WTC11 (cell line): ENCODE measurements at regions not wholly inside any gene's neighbourhood (a gene's known extent, or its start where the extent isn't known, plus 50 kb on each side); places are given as distances from the start of the nearest gene placed in this dataset.
"Not testable (repeated sequence)": the region's sequence is repeated elsewhere in the genome, so short reads cannot be mapped to it uniquely, and the experiment has no call there.

ENCODE experiments used
- ATAC-seq: fragments of 200-7000 bp; cut with Tn5 transposase; 2 replicates; pipeline ENCODE4 v1.10.0; 2021; ENCODE audit warnings: mild to moderate bottlenecking, moderate library complexity
- CTCF ChIA-PET: fragments of 300-600 bp; sonication (Branson Sonifier 250); formaldehyde crosslinking; loops from one replicate; lab custom pipeline; 2021; ENCODE audit warnings: antibody characterized with exemption; lab: Charles Lee
- POLR2A ChIA-PET: fragments of 350-600 bp; sonication (Branson Sonifier 250); formaldehyde crosslinking; loops from one replicate; lab custom pipeline; 2021; ENCODE audit warnings: antibody characterized with exemption; lab: Charles Lee
- DNase-seq: peaks from one replicate; pipeline ENCODE4 v3.0.0; 2021; ENCODE audit warnings: low spot score
- H3K27ac Mint-ChIP-seq: 2 replicates; pipeline ENCODE4 v1.8.0; 2021; ENCODE audit warnings: mixed read lengths
- H3K27me3 Mint-ChIP-seq: 2 replicates; pipeline ENCODE4 v1.8.0; 2021; ENCODE audit warnings: low read depth, mild to moderate bottlenecking, moderate library complexity, mixed read lengths
- H3K36me3 Mint-ChIP-seq: 2 replicates; pipeline ENCODE4 v1.8.0; 2021; ENCODE audit warnings: mixed read lengths
- H3K4me1 Mint-ChIP-seq: 2 replicates; pipeline ENCODE4 v1.8.0; 2022; ENCODE audit warnings: mixed read lengths
- H3K4me3 Mint-ChIP-seq: 2 replicates; pipeline ENCODE4 v1.8.0; 2021; ENCODE audit warnings: mild to moderate bottlenecking, moderate library complexity, mixed read lengths
- H3K9me3 Mint-ChIP-seq: 2 replicates; pipeline ENCODE4 v1.8.0; 2021; ENCODE audit warnings: mixed read lengths
- ATF1 ChIP-seq: sonication (generic); formaldehyde crosslinking; IDR thresholded peaks from 2 replicates; pipeline ENCODE4 v1.8.1; 2023; ENCODE audit warnings: mild to moderate bottlenecking, moderate library complexity, missing genetic modification reagents
- ELF4 ChIP-seq: sonication (generic); formaldehyde crosslinking; IDR thresholded peaks from 2 replicates; pipeline ENCODE4 v1.8.1; 2022; ENCODE audit warnings: low read depth, mild to moderate bottlenecking, moderate library complexity, missing genetic modification reagents
- ETV6 ChIP-seq: sonication (generic); formaldehyde crosslinking; IDR thresholded peaks from 2 replicates; pipeline ENCODE4 v1.8.1; 2022; ENCODE audit warnings: mild to moderate bottlenecking, missing genetic modification reagents
- GABPB1 ChIP-seq: sonication (generic); formaldehyde crosslinking; IDR thresholded peaks from 2 replicates; pipeline ENCODE4 v1.8.1; 2023; ENCODE audit warnings: mild to moderate bottlenecking, missing genetic modification reagents
- GTF2I ChIP-seq: fragments of 250-450 bp; sonication (Bioruptor Pico); conservative IDR thresholded peaks from 2 replicates; pipeline ENCODE4 v1.4.0; 2021; ENCODE audit warnings: mild to moderate bottlenecking
- MYBL2 ChIP-seq: sonication (generic); formaldehyde crosslinking; IDR thresholded peaks from 2 replicates; pipeline ENCODE4 v1.8.1; 2023; ENCODE audit warnings: mild to moderate bottlenecking, moderate library complexity, missing genetic modification reagents
- NFATC4 ChIP-seq: fragments of 250-450 bp; sonication (Bioruptor Pico); IDR thresholded peaks from 2 replicates; pipeline ENCODE4 v1.9.0; 2021; ENCODE audit warnings: mild to moderate bottlenecking
- NFE2L1 ChIP-seq: sonication (generic); formaldehyde crosslinking; IDR thresholded peaks from 2 replicates; pipeline ENCODE4 v1.8.1; 2023; ENCODE audit warnings: missing genetic modification reagents
- NR3C1 ChIP-seq: sonication (generic); formaldehyde crosslinking; conservative IDR thresholded peaks from 2 replicates; pipeline ENCODE4 v1.8.1; 2023; ENCODE audit warnings: low read depth, mild to moderate bottlenecking, missing genetic modification reagents
- PRRX2 ChIP-seq: fragments of 250-450 bp; sonication (Bioruptor Pico); IDR thresholded peaks from 2 replicates; pipeline ENCODE4 v1.8.0; 2021; ENCODE audit warnings: mild to moderate bottlenecking
- SMAD4 ChIP-seq: sonication (generic); formaldehyde crosslinking; IDR thresholded peaks from 2 replicates; pipeline ENCODE4 v1.8.0; 2022; ENCODE audit warnings: mild to moderate bottlenecking, missing genetic modification reagents
- SOX15 ChIP-seq: fragments of 250-450 bp; sonication (Bioruptor Pico); IDR thresholded peaks from 2 replicates; pipeline ENCODE4 v1.9.0; 2021; ENCODE audit warnings: mild to moderate bottlenecking
- SP1 ChIP-seq: sonication (generic); formaldehyde crosslinking; conservative IDR thresholded peaks from 2 replicates; pipeline ENCODE4 v1.8.1; 2022; ENCODE audit warnings: missing genetic modification reagents
- ZNF263 ChIP-seq: sonication (generic); formaldehyde crosslinking; IDR thresholded peaks from 2 replicates; pipeline ENCODE4 v1.8.1; 2022; ENCODE audit warnings: low read depth, mild to moderate bottlenecking, moderate library complexity, missing genetic modification reagents
- ZNF423 ChIP-seq: fragments of 250-450 bp; sonication (Bioruptor Pico); IDR thresholded peaks from 2 replicates; pipeline ENCODE4 v2.1.2; 2022; ENCODE audit warnings: mild to moderate bottlenecking, moderate library complexity
- ZNF671 ChIP-seq: fragments of 250-450 bp; sonication (Bioruptor Pico); IDR thresholded peaks from 2 replicates; pipeline ENCODE4 v1.8.0; 2021; ENCODE audit warnings: mild to moderate bottlenecking
- TF ChIP-seq, protein P1 (sequence below): sonication (generic); formaldehyde crosslinking; IDR thresholded peaks from 2 replicates; pipeline ENCODE4 v1.8.1; 2023; ENCODE audit warnings: mild to moderate bottlenecking, missing genetic modification reagents, moderate library complexity
- TF ChIP-seq, protein P2 (sequence below): fragments of 250-450 bp; sonication (Bioruptor Pico); IDR thresholded peaks from 2 replicates; pipeline ENCODE4 v2.1.2; 2022; ENCODE audit warnings: mild to moderate bottlenecking, moderate library complexity
- TF ChIP-seq, protein P3 (sequence below): sonication (generic); formaldehyde crosslinking; IDR thresholded peaks from 2 replicates; pipeline ENCODE4 v1.8.0; 2022; ENCODE audit warnings: mild to moderate bottlenecking, missing genetic modification reagents
- TF ChIP-seq, protein P4 (sequence below): sonication (generic); formaldehyde crosslinking; IDR thresholded peaks from 2 replicates; pipeline ENCODE4 v1.8.0; 2022; ENCODE audit warnings: mild to moderate bottlenecking, missing genetic modification reagents
- TF ChIP-seq, protein P5 (sequence below): sonication (generic); formaldehyde crosslinking; IDR thresholded peaks from 2 replicates; pipeline ENCODE4 v1.8.0; 2022; ENCODE audit warnings: mild to moderate bottlenecking, missing genetic modification reagents
- TF ChIP-seq, protein P6 (sequence below): fragments of 250-450 bp; sonication (Bioruptor Pico); IDR thresholded peaks from 2 replicates; pipeline ENCODE4 v1.9.0; 2021; ENCODE audit warnings: mild to moderate bottlenecking

DNA sequence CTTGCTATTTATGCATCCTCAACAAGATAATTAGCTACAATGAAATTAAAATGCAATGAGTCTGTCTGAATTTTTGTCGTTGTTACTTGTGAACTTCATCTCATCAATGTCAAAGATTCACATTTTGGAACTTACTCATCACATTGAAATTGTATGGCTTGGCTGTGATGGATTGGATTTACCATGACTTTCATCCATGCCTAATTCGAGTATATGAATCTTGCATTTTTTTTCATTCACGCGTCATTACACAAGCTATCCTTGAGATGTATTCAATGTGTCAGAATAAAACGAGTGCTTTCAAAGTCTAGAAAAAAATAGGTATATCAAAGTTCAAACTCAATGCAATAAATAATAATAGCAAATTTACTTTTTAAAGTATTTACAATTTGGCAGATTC lies 265.3 kb downstream of the MAP2K6 start (continued):
- no peak for TF ChIP-seq SMAD4 (CRISPR knock-in tag)
- no peak for TF ChIP-seq PRRX2 (CRISPR knock-in tag)

DNA sequence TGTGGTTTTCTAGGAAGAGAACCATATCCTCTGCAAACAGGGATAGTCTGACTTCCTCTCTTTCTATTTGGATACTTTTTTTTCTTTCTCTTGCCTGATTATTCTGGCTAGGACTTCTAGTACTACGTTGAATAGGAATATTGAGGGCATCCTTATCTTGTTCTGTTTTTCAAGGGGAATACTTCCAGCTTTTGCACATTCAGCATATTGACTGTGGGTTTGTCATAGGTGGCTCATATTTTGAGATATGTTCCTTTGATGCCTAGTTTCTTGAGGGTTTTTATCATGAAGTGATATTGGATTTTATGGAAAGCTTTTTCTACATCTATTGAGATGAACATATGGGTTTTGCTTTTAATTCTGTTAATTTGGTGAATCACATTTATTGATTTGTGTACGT lies 269.8 kb downstream of the MAP2K6 start:
- Mint-ChIP-seq H3K4me3 (no peak overlapping the region), H3K36me3 (no peaks in the 10 kb centered on the region), H3K27me3 (no peaks in the 10 kb centered on the region; the same call in 1 of the 2 replicates), H3K9me3 (peaks cover 11% of the 10 kb centered on the region), H3K27ac (no peak overlapping the region), H3K4me1 (peaks cover 1% of the 10 kb centered on the region; the same call in 1 of the 2 replicates)
- ATAC-seq (no peak), DNase-seq (no peak)
- ChIA-PET CTCF (no interaction called here), POLR2A (interaction anchor here (0.6 kb wide), 1 partner anchor 28 kb away, joined by 3 read pairs; no protein-coding TSS in a partner anchor)
- TF ChIP-seq NR3C1 (no peak), SP1 (no peak), ETV6 (CRISPR knock-in tag) (no peak), SMAD4 (CRISPR knock-in tag) (no peak), GABPB1 (CRISPR knock-in tag) (no peak), GTF2I (no peak), ELF4 (CRISPR knock-in tag) (no peak), ATF1 (CRISPR knock-in tag) (no peak), MYBL2 (CRISPR knock-in tag) (no peak), ZNF671 (CRISPR knock-in tag) (no peak), ZNF263 (CRISPR knock-in tag) (no peak)
- TF ChIP-seq, protein P1, sequence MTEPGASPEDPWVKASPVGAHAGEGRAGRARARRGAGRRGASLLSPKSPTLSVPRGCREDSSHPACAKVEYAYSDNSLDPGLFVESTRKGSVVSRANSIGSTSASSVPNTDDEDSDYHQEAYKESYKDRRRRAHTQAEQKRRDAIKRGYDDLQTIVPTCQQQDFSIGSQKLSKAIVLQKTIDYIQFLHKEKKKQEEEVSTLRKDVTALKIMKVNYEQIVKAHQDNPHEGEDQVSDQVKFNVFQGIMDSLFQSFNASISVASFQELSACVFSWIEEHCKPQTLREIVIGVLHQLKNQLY (CRISPR knock-in tag) = no peak
- TF ChIP-seq, protein P2, sequence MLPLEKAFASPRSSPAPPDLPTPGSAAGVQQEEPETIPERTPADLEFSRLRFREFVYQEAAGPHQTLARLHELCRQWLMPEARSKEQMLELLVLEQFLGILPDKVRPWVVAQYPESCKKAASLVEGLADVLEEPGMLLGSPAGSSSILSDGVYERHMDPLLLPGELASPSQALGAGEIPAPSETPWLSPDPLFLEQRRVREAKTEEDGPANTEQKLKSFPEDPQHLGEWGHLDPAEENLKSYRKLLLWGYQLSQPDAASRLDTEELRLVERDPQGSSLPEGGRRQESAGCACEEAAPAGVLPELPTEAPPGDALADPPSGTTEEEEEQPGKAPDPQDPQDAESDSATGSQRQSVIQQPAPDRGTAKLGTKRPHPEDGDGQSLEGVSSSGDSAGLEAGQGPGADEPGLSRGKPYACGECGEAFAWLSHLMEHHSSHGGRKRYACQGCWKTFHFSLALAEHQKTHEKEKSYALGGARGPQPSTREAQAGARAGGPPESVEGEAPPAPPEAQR (CRISPR knock-in tag) = no peak
- TF ChIP-seq, protein P3, sequence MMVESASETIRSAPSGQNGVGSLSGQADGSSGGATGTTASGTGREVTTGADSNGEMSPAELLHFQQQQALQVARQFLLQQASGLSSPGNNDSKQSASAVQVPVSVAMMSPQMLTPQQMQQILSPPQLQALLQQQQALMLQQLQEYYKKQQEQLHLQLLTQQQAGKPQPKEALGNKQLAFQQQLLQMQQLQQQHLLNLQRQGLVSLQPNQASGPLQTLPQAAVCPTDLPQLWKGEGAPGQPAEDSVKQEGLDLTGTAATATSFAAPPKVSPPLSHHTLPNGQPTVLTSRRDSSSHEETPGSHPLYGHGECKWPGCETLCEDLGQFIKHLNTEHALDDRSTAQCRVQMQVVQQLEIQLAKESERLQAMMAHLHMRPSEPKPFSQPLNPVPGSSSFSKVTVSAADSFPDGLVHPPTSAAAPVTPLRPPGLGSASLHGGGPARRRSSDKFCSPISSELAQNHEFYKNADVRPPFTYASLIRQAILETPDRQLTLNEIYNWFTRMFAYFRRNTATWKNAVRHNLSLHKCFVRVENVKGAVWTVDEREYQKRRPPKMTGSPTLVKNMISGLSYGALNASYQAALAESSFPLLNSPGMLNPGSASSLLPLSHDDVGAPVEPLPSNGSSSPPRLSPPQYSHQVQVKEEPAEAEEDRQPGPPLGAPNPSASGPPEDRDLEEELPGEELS (CRISPR knock-in tag) = no peak
- TF ChIP-seq, protein P4, sequence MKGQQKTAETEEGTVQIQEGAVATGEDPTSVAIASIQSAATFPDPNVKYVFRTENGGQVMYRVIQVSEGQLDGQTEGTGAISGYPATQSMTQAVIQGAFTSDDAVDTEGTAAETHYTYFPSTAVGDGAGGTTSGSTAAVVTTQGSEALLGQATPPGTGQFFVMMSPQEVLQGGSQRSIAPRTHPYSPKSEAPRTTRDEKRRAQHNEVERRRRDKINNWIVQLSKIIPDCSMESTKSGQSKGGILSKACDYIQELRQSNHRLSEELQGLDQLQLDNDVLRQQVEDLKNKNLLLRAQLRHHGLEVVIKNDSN = no peak

DNA sequence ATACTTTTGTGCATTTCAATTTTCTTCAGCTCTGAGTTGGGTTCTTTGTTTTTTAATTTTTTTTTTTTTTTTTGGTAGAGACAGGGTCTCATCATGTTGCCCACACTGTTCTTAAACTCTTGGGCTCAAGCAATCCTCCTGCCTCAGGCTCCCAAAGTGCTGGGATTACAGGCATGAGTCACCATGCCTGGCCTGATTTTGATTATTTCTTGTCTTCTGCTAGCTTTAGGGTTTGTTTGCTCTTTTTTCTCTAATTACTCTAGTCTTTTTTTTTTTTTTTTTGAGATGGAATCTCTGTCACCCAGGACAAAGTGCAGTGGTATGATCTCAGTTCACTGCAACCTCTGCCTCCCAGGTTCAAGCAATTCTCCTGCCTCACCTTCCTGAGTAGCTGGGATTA lies 270.7 kb downstream of the MAP2K6 start:
- ChIA-PET POLR2A (interaction anchor here (0.6 kb wide), 1 partner anchor 27 kb away, joined by 3 read pairs; no protein-coding TSS in a partner anchor), CTCF (interaction anchor here (0.6 kb wide), 1 partner anchor 78 kb away, joined by 3 read pairs; no protein-coding TSS in a partner anchor)
- peaks cover 11% of the 10 kb centered on the region for H3K9me3 Mint-ChIP-seq
- not testable (repeated sequence) for H3K36me3 Mint-ChIP-seq, H3K4me3 Mint-ChIP-seq, H3K4me1 Mint-ChIP-seq, H3K27ac Mint-ChIP-seq, H3K27me3 Mint-ChIP-seq, ATAC-seq, DNase-seq

DNA sequence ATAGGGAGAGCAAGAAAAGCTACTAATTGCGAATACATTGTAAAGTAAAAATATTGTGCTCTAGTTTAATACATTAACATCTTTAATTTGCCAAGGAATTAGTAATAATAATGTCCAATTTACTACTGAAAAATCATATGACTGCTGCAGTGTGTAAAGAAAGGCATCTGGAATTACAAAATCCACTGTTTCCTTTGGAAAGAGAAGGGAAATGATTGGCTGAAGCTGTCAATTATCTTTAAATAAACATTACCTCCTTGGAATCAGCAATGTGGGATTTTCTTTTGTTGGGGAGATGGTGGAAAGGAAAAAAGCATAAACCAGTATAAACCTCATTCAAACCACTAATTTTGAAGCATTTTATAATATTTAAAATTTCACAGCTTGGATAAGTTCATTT lies 276.0 kb downstream of the MAP2K6 start:
- no peak overlapping the region for H3K27ac Mint-ChIP-seq
- H3K9me3 Mint-ChIP-seq = no peaks in the 10 kb centered on the region
- POLR2A ChIA-PET = no interaction called here
- ATAC-seq = no peak
- CTCF ChIA-PET = no interaction called here
- no peaks in the 10 kb centered on the region for H3K27me3 Mint-ChIP-seq
- peaks cover 4% of the 10 kb centered on the region; the same call in 1 of the 2 replicates for H3K4me1 Mint-ChIP-seq
- H3K36me3 Mint-ChIP-seq = no peaks in the 10 kb centered on the region; the same call in 1 of the 2 replicates
- no peak overlapping the region for H3K4me3 Mint-ChIP-seq
- DNase-seq = no peak
- TF ChIP-seq NFATC4 (CRISPR knock-in tag) = no peak
- TF ChIP-seq, protein P5, sequence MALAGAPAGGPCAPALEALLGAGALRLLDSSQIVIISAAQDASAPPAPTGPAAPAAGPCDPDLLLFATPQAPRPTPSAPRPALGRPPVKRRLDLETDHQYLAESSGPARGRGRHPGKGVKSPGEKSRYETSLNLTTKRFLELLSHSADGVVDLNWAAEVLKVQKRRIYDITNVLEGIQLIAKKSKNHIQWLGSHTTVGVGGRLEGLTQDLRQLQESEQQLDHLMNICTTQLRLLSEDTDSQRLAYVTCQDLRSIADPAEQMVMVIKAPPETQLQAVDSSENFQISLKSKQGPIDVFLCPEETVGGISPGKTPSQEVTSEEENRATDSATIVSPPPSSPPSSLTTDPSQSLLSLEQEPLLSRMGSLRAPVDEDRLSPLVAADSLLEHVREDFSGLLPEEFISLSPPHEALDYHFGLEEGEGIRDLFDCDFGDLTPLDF (CRISPR knock-in tag) = no peak
- TF ChIP-seq NR3C1 = no peak
- no peak for TF ChIP-seq SOX15 (CRISPR knock-in tag)
- TF ChIP-seq, protein P6, sequence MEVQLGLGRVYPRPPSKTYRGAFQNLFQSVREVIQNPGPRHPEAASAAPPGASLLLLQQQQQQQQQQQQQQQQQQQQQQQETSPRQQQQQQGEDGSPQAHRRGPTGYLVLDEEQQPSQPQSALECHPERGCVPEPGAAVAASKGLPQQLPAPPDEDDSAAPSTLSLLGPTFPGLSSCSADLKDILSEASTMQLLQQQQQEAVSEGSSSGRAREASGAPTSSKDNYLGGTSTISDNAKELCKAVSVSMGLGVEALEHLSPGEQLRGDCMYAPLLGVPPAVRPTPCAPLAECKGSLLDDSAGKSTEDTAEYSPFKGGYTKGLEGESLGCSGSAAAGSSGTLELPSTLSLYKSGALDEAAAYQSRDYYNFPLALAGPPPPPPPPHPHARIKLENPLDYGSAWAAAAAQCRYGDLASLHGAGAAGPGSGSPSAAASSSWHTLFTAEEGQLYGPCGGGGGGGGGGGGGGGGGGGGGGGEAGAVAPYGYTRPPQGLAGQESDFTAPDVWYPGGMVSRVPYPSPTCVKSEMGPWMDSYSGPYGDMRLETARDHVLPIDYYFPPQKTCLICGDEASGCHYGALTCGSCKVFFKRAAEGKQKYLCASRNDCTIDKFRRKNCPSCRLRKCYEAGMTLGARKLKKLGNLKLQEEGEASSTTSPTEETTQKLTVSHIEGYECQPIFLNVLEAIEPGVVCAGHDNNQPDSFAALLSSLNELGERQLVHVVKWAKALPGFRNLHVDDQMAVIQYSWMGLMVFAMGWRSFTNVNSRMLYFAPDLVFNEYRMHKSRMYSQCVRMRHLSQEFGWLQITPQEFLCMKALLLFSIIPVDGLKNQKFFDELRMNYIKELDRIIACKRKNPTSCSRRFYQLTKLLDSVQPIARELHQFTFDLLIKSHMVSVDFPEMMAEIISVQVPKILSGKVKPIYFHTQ = no peak
- no peak for TF ChIP-seq NFE2L1 (CRISPR knock-in tag)
- no peak for TF ChIP-seq ZNF671 (CRISPR knock-in tag)
- no peak for TF ChIP-seq ZNF423 (CRISPR knock-in tag)
